ENCODE measurements at regions not wholly inside any gene's neighbourhood (a gene's known extent, or its start where the extent isn't known, plus 50 kb on each side); places are given as distances from the start of the nearest gene placed in this dataset.
"Not testable (repeated sequence)": the region's sequence is repeated elsewhere in the genome, so short reads cannot be mapped to it uniquely, and the experiment has no call there.

GRCh38 chr6:74254147-74254546 lies 558.1 kb downstream of the CD109 start:
- not testable (repeated sequence) for TF ChIP-seq FOXP1 (CRISPR knock-in tag; IDR thresholded peaks at IDR 0.05); TARDBP (IDR thresholded peaks at IDR 0.05); NFRKB (IDR thresholded peaks at IDR 0.05; ENCODE audit: low read depth); E2F1 (CRISPR knock-in tag; IDR thresholded peaks at IDR 0.05); GTF2F1 (IDR thresholded peaks at IDR 0.05; ENCODE audit: low read depth, low read length); NR2C1 (IDR thresholded peaks at IDR 0.05); NR2C1 (tag; IDR thresholded peaks at IDR 0.05)

Data from K562 (cell line).